Esophagus mucosa (tissue), 1 donor: ENCODE measurements at regions not wholly inside any gene's neighbourhood (a gene's known extent, or its start where the extent isn't known, plus 50 kb on each side); places are given as distances from the start of the nearest gene placed in this dataset.
"Not testable (repeated sequence)": the region's sequence is repeated elsewhere in the genome, so short reads cannot be mapped to it uniquely, and the experiment has no call there.

Experiments
- ATAC-seq: fragments of 200-7000 bp; cut with Tn5 transposase; one replicate; pipeline ENCODE4 v1.9.1; 2020
- donor health status: DM: yes; HTN: yes; CAD: no.

- ATAC-seq = no peak
Observed at GRCh38 chr7:53397911-53398310, 362.5 kb downstream of the POM121L12 start.

- ATAC-seq = no peak
Observed at GRCh38 chr7:53398566-53398965, 363.1 kb downstream of the POM121L12 start.

- no peak for ATAC-seq
Observed at GRCh38 chr7:53413021-53413420, 377.6 kb downstream of the POM121L12 start.

GRCh38 chr7:53415816-53416215 is 380.4 kb downstream of the POM121L12 start:
- no peak for ATAC-seq

GRCh38 chr7:53418834-53419482 is 383.5 kb downstream of the POM121L12 start:
- no peak for ATAC-seq

- no peak for ATAC-seq
Observed at GRCh38 chr7:53420550-53420949, 385.1 kb downstream of the POM121L12 start.

- no peak for ATAC-seq
Observed at GRCh38 chr7:53422291-53422690, 386.9 kb downstream of the POM121L12 start.

GRCh38 chr7:53426145-53426750 is 390.8 kb downstream of the POM121L12 start:
- ATAC-seq = no peak

- ATAC-seq = no peak
Observed at GRCh38 chr7:53428045-53428444, 392.6 kb downstream of the POM121L12 start.

- no peak for ATAC-seq
Observed at GRCh38 chr7:53431901-53432300, 396.5 kb downstream of the POM121L12 start.

- no peak for ATAC-seq
Observed at GRCh38 chr7:53437336-53437735, 401.9 kb downstream of the POM121L12 start.

- ATAC-seq = no peak
Observed at GRCh38 chr7:53446170-53446569, 410.7 kb downstream of the POM121L12 start.

GRCh38 chr7:53458636-53459035 is 423.2 kb downstream of the POM121L12 start:
- no peak for ATAC-seq

GRCh38 chr7:53466371-53466770 is 430.9 kb downstream of the POM121L12 start:
- no peak for ATAC-seq

GRCh38 chr7:53470336-53470970 is 435.0 kb downstream of the POM121L12 start:
- ATAC-seq = no peak

- no peak for ATAC-seq
Observed at GRCh38 chr7:53473371-53473770, 437.9 kb downstream of the POM121L12 start.

- ATAC-seq = no peak
Observed at GRCh38 chr7:53475776-53476175, 440.3 kb downstream of the POM121L12 start.

- no peak for ATAC-seq
Observed at GRCh38 chr7:53476566-53476965, 441.1 kb downstream of the POM121L12 start.

- ATAC-seq = no peak
Observed at GRCh38 chr7:53485354-53485753, 449.9 kb downstream of the POM121L12 start.

- ATAC-seq = no peak
Observed at GRCh38 chr7:53491051-53491450, 455.6 kb downstream of the POM121L12 start.

GRCh38 chr7:53495181-53495580 is 459.7 kb downstream of the POM121L12 start:
- ATAC-seq = not testable (repeated sequence)

- ATAC-seq = peak; percentile 93
Observed at GRCh38 chr7:53500076-53500475, 464.6 kb downstream of the POM121L12 start.

- ATAC-seq = no peak
Observed at GRCh38 chr7:53504914-53505313, 469.5 kb downstream of the POM121L12 start.

GRCh38 chr7:53518319-53518718 is 482.9 kb downstream of the POM121L12 start:
- no peak for ATAC-seq
